Left renal pelvis (tissue), 4 donors: ENCODE measurements at regions not wholly inside any gene's neighbourhood (a gene's known extent, or its start where the extent isn't known, plus 50 kb on each side); places are given as distances from the start of the nearest gene placed in this dataset.
"Not testable (repeated sequence)": the region's sequence is repeated elsewhere in the genome, so short reads cannot be mapped to it uniquely, and the experiment has no call there.

Source experiments
- DNase-seq, 4 donors: peaks; one replicate each; pipeline ENCODE4 v3.0.0-alpha.2; 2013; ENCODE audit warnings: low read depth in 4 of 4, low spot score in 3 of 4

DNA sequence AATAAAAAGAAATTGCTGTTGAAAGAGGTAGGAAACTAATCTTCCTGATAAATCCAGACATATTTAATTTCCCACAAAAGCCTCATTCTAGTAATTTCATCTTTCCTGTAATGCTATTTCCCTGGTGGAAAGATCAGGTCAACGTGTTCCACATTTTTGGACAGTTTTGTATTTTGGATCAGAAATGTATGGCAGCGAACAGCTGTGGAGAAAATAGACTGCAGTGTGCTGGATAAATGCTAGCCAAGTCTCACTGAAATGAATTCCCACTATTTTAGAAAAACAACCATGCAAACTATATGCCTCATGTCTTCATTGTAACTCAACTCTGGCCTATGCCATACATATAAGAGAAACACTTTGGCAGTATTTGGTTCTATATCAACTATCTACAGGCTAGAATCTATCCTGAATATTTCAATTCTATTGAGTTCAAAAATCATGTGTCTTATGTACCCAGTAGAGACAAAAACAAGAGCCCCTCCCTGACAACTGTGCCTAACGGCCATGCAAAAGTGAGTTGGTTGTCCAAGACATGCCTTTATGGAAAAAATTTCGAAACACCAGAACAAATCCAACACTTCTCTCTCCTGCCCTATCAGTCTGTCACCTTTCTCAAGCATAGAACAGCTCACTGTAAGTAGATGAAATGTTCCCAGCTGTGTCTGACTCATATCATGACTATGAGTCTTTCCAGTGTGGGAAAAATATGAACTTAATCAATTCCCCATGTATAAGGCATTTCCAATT is 191.3 kb upstream of the NREP start:
- DNase-seq = no peak

DNA sequence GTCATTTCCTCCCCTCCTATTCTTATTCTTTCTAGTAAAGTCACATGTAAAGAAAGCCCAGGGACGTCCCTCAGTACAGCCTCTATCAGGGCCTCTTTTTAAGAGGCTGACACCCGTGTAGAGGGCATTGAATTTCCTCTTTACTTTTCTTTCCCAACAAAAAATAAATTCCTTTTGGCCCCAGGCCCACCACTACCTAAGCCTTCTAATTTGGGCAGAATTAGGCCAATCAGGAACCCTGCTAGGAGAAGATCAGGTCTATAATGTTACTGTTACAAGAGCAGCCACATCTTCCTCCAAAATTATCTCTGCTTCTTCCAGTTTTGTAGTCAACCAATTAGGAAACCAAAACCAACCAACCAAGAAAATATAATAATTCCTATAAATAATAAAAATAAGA is 189.6 kb upstream of the NREP start:
- no peak for DNase-seq

- DNase-seq = no peak
These were observed 188.5 kb upstream of the NREP start for GRCh38 chr5:111945535-111945934.

- DNase-seq = no peak
These were observed 185.8 kb upstream of the NREP start for GRCh38 chr5:111942661-111943401.

DNA sequence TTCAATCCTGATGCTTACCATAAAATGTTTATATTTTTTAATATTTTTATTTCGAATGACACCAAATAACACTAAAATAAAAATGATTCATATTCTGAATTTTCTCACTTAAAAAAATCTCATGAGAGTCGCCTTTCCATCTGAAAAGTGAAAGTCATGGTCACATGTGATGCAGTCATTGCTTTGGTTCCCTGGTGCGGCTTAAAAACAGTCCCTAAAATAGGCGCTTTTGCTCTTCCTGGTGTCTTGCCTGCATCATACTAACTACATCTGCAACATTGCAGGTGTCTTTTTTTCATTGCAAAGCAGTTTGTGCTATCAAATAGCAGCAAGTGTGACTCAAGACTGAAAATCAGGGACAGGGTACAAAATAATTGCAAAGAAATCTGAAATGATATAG is 185.2 kb upstream of the NREP start:
- no peak for DNase-seq

DNA sequence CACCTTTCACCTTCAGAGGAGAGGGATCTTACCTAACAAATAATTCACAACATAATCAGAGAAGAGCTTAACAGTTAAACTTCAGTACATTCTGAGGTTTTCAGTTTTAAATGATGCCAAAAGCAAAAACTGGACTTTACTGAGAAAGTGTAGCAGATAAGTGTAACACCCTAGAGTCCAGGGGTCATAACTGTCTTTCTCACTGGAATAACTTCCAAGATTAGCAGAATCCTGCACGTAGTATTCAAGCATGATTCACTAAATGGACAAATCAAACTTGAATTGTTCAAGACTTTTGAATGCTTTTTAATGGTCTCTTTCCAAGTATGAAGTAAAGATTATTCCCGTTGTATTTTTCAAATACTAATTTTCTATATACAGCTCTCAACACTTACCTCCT is 180.1 kb upstream of the NREP start:
- DNase-seq = no peak

GRCh38 chr5:111935835-111936234 is 178.8 kb upstream of the NREP start:
- no peak for DNase-seq

- no peak for DNase-seq
These were observed 178.0 kb upstream of the NREP start for GRCh38 chr5:111935009-111935408.

DNA sequence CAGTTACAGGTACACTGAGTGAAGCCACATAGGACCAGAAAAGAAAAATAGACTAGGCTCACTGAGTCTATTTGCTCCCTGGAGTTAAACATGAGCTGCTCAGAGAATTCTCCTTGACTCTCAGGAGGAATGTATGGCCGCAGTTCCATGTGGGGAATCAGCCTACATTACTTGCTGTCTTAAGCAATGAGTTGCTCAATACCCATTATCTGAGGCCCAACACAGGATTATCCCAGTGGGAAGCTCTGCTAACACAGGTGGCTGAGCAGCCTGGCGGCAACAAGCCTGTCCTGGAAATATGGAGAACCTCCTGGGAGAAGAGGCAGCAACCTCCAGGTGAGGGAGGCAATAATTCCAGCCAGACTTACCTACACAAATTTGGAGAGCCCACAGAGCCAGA is 177.5 kb upstream of the NREP start:
- no peak for DNase-seq

GRCh38 chr5:111933086-111933485 is 176.1 kb upstream of the NREP start:
- DNase-seq = no peak

- no peak for DNase-seq
These were observed 175.6 kb upstream of the NREP start for GRCh38 chr5:111932628-111933027.

- DNase-seq = no peak
These were observed 175.2 kb upstream of the NREP start for GRCh38 chr5:111932199-111932598.

GRCh38 chr5:111931655-111932054 is 174.7 kb upstream of the NREP start:
- no peak for DNase-seq

GRCh38 chr5:111930905-111931461 is 174.0 kb upstream of the NREP start:
- DNase-seq = no peak

DNA sequence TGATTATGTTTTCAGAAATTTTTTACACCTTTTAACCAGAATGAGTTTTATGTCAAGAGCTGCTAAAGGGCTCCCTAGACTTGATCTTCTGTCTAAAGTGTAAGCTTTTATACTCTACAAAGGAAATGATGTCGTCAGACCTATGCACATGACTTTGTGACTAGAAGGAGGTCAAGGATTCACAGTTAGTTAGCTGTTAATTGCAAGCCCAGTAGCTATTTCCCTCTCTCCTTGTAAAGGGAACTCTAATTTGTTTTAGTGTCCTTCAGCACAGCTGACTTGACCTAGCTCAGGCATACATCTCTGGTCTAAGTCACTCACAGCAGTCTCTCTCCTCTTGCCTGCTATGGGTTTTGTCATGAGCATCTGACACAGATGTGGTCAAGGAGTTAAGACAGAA is 173.5 kb upstream of the NREP start:
- no peak for DNase-seq

DNA sequence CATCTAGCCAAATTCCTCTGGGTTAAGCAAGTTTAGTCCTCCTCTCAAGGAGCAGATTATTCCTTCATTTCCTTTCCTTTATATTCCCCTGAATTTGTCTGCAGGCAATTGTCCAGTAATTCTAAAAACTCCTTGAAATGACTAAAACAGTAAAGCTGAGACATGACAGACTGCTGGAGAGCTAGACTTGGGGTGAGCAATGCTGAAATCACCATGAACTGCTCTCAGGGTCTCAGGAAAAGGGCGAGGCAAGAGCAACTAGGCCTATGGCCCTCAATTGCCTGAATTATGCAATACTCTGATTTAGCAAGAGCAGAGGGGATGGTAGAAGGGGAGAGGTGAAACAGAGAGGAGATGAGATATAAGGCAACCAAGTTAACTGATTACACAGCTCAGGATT is 172.9 kb upstream of the NREP start:
- no peak for DNase-seq

GRCh38 chr5:111929261-111929660 is 172.3 kb upstream of the NREP start:
- no peak for DNase-seq

DNA sequence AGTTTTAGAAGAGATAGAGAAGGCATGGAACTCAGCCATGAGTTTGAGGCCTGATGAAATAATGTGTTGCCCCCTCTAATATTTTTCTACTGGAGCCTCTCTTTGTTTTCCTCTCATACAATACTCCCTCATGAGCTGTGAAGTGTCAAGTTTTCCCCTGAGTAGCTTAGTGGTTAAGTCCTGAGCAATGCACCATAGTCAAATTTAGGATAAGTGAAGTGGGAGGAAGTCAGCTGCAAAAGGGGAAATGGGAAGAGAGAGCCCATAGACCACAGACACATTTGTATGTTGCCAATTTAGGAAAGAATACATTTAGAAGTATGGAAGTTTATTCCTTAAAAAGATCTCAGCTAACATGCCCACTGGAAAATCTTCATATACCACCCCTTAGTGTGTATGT is 171.5 kb upstream of the NREP start:
- no peak for DNase-seq

DNA sequence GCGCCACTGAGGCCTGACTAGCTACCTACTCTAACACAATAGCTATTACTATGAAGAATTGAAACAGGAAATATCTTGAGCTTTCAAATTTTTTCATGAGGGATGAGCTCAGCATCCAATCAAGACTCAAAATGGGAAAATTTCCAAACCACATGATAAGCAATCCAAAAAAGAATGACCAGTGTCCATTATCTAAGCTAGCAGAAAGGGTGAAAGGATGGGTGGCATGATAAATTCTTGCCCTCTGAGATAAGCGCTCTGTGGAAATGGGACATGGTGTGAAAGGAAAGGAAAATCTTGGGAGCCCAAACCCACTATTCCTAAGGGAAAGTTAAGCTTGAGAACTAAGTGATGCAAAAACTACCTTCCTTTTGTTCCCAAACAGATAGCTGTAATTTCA is 170.2 kb upstream of the NREP start:
- no peak for DNase-seq

GRCh38 chr5:111926026-111926425 is 169.0 kb upstream of the NREP start:
- no peak for DNase-seq

DNA sequence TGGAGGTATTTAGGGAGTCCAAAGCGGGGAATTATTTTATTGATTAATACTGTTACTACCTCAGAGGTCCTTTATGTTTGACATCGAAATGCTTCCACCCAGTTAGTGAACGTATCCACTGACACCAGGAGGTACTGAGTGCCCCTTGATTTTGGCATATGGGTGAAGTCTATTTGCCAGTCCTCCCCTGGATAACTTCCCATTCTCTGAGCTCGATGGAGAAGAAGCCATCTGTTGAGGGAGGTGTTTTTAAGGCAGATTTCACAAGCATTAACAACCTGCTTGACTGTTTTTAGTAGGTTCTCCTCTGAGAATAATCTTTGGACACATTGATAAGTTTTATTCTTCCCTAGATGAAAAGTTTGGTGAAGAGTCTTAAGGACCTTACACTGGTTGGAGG is 165.3 kb upstream of the NREP start:
- no peak for DNase-seq

DNA sequence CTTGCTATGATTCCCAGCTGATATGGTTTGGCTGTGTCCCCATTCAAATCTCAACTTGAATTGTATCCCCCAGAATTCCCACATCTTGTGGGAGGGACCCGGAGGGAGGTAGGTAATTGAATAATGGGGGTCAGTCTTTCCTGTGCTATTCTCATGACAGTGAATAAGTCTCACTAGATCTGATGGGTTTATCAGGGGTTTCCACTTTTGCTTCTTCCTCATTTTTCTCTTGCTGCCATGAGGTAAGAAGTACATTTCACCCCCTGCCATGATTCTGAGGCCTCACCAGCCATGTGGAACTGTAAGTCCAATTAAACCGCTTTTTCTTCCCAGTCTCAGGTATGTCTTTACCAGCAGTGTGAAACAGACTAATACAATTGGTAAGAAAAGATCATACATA is 164.7 kb upstream of the NREP start:
- DNase-seq = not testable (repeated sequence)
